T-helper 2 cell treated with Interferon-gamma antibody and Interleukin-4, amounts not matched to agents 5 μg/mL and 100 μg/mL, for 36 hours (primary cell): ENCODE measurements at regions not wholly inside any gene's neighbourhood (a gene's known extent, or its start where the extent isn't known, plus 50 kb on each side); places are given as distances from the start of the nearest gene placed in this dataset.
"Not testable (repeated sequence)": the region's sequence is repeated elsewhere in the genome, so short reads cannot be mapped to it uniquely, and the experiment has no call there.

Source experiments
- DNase-seq: peaks from one replicate; pipeline ENCODE4 v3.0.0; 2021; ENCODE audit warnings: low spot score
- H3K27ac Mint-ChIP-seq: one replicate; pipeline ENCODE4 v1.8.0; 2021; ENCODE audit warnings: mild to moderate bottlenecking, mixed read lengths
- H3K27me3 Mint-ChIP-seq: one replicate; pipeline ENCODE4 v1.8.0; 2021; ENCODE audit warnings: low read depth, mixed read lengths
- H3K36me3 Mint-ChIP-seq: one replicate; pipeline ENCODE4 v1.8.0; 2021; ENCODE audit warnings: low read depth, mixed read lengths
- H3K4me1 Mint-ChIP-seq: one replicate; pipeline ENCODE4 v1.8.0; 2021; ENCODE audit warnings: low read depth, mixed read lengths
- H3K4me3 Mint-ChIP-seq: one replicate; pipeline ENCODE4 v1.8.0; 2022; ENCODE audit warnings: mild to moderate bottlenecking, moderate library complexity, mixed read lengths
- H3K9me3 Mint-ChIP-seq: one replicate; pipeline ENCODE4 v1.8.0; 2021; ENCODE audit warnings: mixed read lengths

GRCh38 chr4:27075603-27076002 lies 215.0 kb downstream of the STIM2 start:
- H3K36me3 Mint-ChIP-seq, H3K4me1 Mint-ChIP-seq, H3K9me3 Mint-ChIP-seq, DNase-seq, H3K27me3 Mint-ChIP-seq, H3K4me3 Mint-ChIP-seq, H3K27ac Mint-ChIP-seq: not testable (repeated sequence)

- Mint-ChIP-seq H3K4me1 (no peaks in the 10 kb centered on the region), H3K9me3 (no peaks in the 10 kb centered on the region), H3K4me3 (no peak overlapping the region), H3K27me3 (peaks cover 13% of the 10 kb centered on the region), H3K36me3 (no peaks in the 10 kb centered on the region), H3K27ac (no peak overlapping the region)
- no peak for DNase-seq
These were observed 218.4 kb downstream of the STIM2 start for GRCh38 chr4:27078934-27079455.

GRCh38 chr4:27081675-27082586 lies 221.3 kb downstream of the STIM2 start:
- no peak overlapping the region for H3K4me3 Mint-ChIP-seq
- no peaks in the 10 kb centered on the region for H3K9me3 Mint-ChIP-seq
- no peak overlapping the region for H3K27ac Mint-ChIP-seq
- no peaks in the 10 kb centered on the region for H3K36me3 Mint-ChIP-seq
- no peak for DNase-seq
- H3K4me1 Mint-ChIP-seq, result peaks cover 3% of the 10 kb centered on the region
- peaks cover 37% of the 10 kb centered on the region for H3K27me3 Mint-ChIP-seq

GRCh38 chr4:27082776-27083175 lies 222.1 kb downstream of the STIM2 start:
- Mint-ChIP-seq H3K27ac (no peak overlapping the region), H3K36me3 (no peaks in the 10 kb centered on the region), H3K27me3 (peaks cover 37% of the 10 kb centered on the region), H3K9me3 (no peaks in the 10 kb centered on the region), H3K4me1 (peaks cover 3% of the 10 kb centered on the region), H3K4me3 (no peak overlapping the region)
- DNase-seq, result no peak

- Mint-ChIP-seq H3K36me3 (no peaks in the 10 kb centered on the region), H3K4me1 (peaks cover 3% of the 10 kb centered on the region), H3K9me3 (no peaks in the 10 kb centered on the region), H3K27me3 (peaks cover 37% of the 10 kb centered on the region), H3K4me3 (no peak overlapping the region), H3K27ac (no peak overlapping the region)
- DNase-seq, result no peak
These were observed 224.2 kb downstream of the STIM2 start for GRCh38 chr4:27084685-27085361.

- Mint-ChIP-seq H3K36me3 (no peaks in the 10 kb centered on the region), H3K27ac (no peak overlapping the region), H3K4me1 (peaks cover 3% of the 10 kb centered on the region), H3K9me3 (no peaks in the 10 kb centered on the region), H3K27me3 (peaks cover 37% of the 10 kb centered on the region), H3K4me3 (no peak overlapping the region)
- no peak for DNase-seq
These were observed 224.8 kb downstream of the STIM2 start for GRCh38 chr4:27085396-27085795.

- Mint-ChIP-seq H3K27ac (no peak overlapping the region), H3K36me3 (no peaks in the 10 kb centered on the region), H3K4me1 (peaks cover 3% of the 10 kb centered on the region), H3K9me3 (no peaks in the 10 kb centered on the region), H3K27me3 (peaks cover 34% of the 10 kb centered on the region), H3K4me3 (no peak overlapping the region)
- DNase-seq, result no peak
These were observed 226.8 kb downstream of the STIM2 start for GRCh38 chr4:27087306-27088045.

- DNase-seq, result no peak
- no peak overlapping the region for H3K27ac Mint-ChIP-seq
- peaks cover 29% of the 10 kb centered on the region for H3K27me3 Mint-ChIP-seq
- H3K9me3 Mint-ChIP-seq, result no peaks in the 10 kb centered on the region
- H3K4me1 Mint-ChIP-seq, result peaks cover 3% of the 10 kb centered on the region
- no peak overlapping the region for H3K4me3 Mint-ChIP-seq
- no peaks in the 10 kb centered on the region for H3K36me3 Mint-ChIP-seq
These were observed 227.8 kb downstream of the STIM2 start for GRCh38 chr4:27088491-27088890.

- H3K27me3 Mint-ChIP-seq, result peaks cover 22% of the 10 kb centered on the region
These were observed 228.5 kb downstream of the STIM2 start for GRCh38 chr4:27089186-27089585.

GRCh38 chr4:27090406-27090805 lies 229.8 kb downstream of the STIM2 start:
- Mint-ChIP-seq H3K4me3 (no peak overlapping the region), H3K27me3 (peaks cover 12% of the 10 kb centered on the region), H3K9me3 (no peaks in the 10 kb centered on the region), H3K27ac (no peak overlapping the region), H3K4me1 (no peaks in the 10 kb centered on the region), H3K36me3 (no peaks in the 10 kb centered on the region)
- DNase-seq, result no peak

More at GRCh38 chr4:27089186-27089585, 228.5 kb downstream of the STIM2 start:
- no peak for DNase-seq
- Mint-ChIP-seq H3K4me3 (no peak overlapping the region), H3K36me3 (no peaks in the 10 kb centered on the region), H3K27ac (no peak overlapping the region), H3K4me1 (peaks cover 3% of the 10 kb centered on the region), H3K9me3 (no peaks in the 10 kb centered on the region)

- no peaks in the 10 kb centered on the region for H3K36me3 Mint-ChIP-seq
- no peak overlapping the region for H3K27ac Mint-ChIP-seq
- no peak for DNase-seq
- no peaks in the 10 kb centered on the region for H3K27me3 Mint-ChIP-seq
- no peaks in the 10 kb centered on the region for H3K4me1 Mint-ChIP-seq
- H3K9me3 Mint-ChIP-seq, result no peaks in the 10 kb centered on the region
- H3K4me3 Mint-ChIP-seq, result no peak overlapping the region
These were observed 233.6 kb downstream of the STIM2 start for GRCh38 chr4:27094224-27094623.

GRCh38 chr4:27094783-27095182 lies 234.1 kb downstream of the STIM2 start:
- no peak for DNase-seq
- Mint-ChIP-seq H3K36me3 (no peaks in the 10 kb centered on the region), H3K4me1 (no peaks in the 10 kb centered on the region), H3K27me3 (no peaks in the 10 kb centered on the region), H3K4me3 (no peak overlapping the region), H3K9me3 (no peaks in the 10 kb centered on the region), H3K27ac (no peak overlapping the region)

GRCh38 chr4:27096142-27096824 lies 235.6 kb downstream of the STIM2 start:
- Mint-ChIP-seq H3K9me3 (no peaks in the 10 kb centered on the region), H3K27me3 (no peaks in the 10 kb centered on the region), H3K4me1 (no peaks in the 10 kb centered on the region), H3K36me3 (no peaks in the 10 kb centered on the region), H3K4me3 (no peak overlapping the region), H3K27ac (no peak overlapping the region)
- DNase-seq, result no peak
